ENCODE measurements at regions not wholly inside any gene's neighbourhood (a gene's known extent, or its start where the extent isn't known, plus 50 kb on each side); places are given as distances from the start of the nearest gene placed in this dataset.

GRCh38 chr2:12302691-12303090 is 414.0 kb upstream of the TRIB2 start:
- DNase-seq (ENCODE audit: low read depth) = no peak
- no peak for TF ChIP-seq CTCF (conservative IDR thresholded peaks at IDR 0.05; ENCODE audit: low read length)
- no peak overlapping the region for H3K4me3 ChIP-seq (ENCODE audit: low read length)

- no peak for TF ChIP-seq CTCF (conservative IDR thresholded peaks at IDR 0.05; ENCODE audit: low read length)
- H3K4me3 ChIP-seq (ENCODE audit: low read length) = no peak overlapping the region
- peak; percentile 38 for DNase-seq (ENCODE audit: low read depth)
Observed at GRCh38 chr2:12303181-12304030, 413.3 kb upstream of the TRIB2 start.

- no peak for TF ChIP-seq CTCF (conservative IDR thresholded peaks at IDR 0.05; ENCODE audit: low read length)
- peak; percentile 78 for DNase-seq (ENCODE audit: low read depth)
- H3K4me3 ChIP-seq (ENCODE audit: low read length) = no peak overlapping the region
Observed at GRCh38 chr2:12304564-12305171, 412.1 kb upstream of the TRIB2 start.

GRCh38 chr2:12305931-12306330 is 410.8 kb upstream of the TRIB2 start:
- DNase-seq (ENCODE audit: low read depth) = no peak
- TF ChIP-seq CTCF (conservative IDR thresholded peaks at IDR 0.05; ENCODE audit: low read length) = no peak

GRCh38 chr2:12310399-12310798 is 406.3 kb upstream of the TRIB2 start:
- no peak overlapping the region for H3K4me3 ChIP-seq (ENCODE audit: low read length)
- no peak for DNase-seq (ENCODE audit: low read depth)
- no peak for TF ChIP-seq CTCF (conservative IDR thresholded peaks at IDR 0.05; ENCODE audit: low read length)

More at GRCh38 chr2:12305931-12306330, 410.8 kb upstream of the TRIB2 start:
- H3K4me3 ChIP-seq (ENCODE audit: low read length) = no peak overlapping the region

- no peak for TF ChIP-seq CTCF (conservative IDR thresholded peaks at IDR 0.05; ENCODE audit: low read length)
Observed at GRCh38 chr2:12313445-12314126, 403.1 kb upstream of the TRIB2 start.

More at GRCh38 chr2:12313445-12314126, 403.1 kb upstream of the TRIB2 start:
- H3K4me3 ChIP-seq (ENCODE audit: low read length) = no peak overlapping the region
- DNase-seq (ENCODE audit: low read depth) = no peak

Measured in AG10803 (cell line).